ENCODE measurements at regions not wholly inside any gene's neighbourhood (a gene's known extent, or its start where the extent isn't known, plus 50 kb on each side); places are given as distances from the start of the nearest gene placed in this dataset.

GRCh38 chr18:79611040-79611681, 68.4 kb upstream of the CTDP1 start:
- DNase-seq: no peak

- DNase-seq: no peak
These were observed 67.1 kb upstream of the CTDP1 start for GRCh38 chr18:79612291-79613108.

- no peak for DNase-seq
These were observed 66.2 kb upstream of the CTDP1 start for GRCh38 chr18:79613186-79613931.

GRCh38 chr18:79614211-79614955, 65.2 kb upstream of the CTDP1 start:
- no peak for DNase-seq

GRCh38 chr18:79615091-79615490, 64.5 kb upstream of the CTDP1 start:
- no peak for DNase-seq

- no peak for DNase-seq
These were observed 64.0 kb upstream of the CTDP1 start for GRCh38 chr18:79615586-79615985.

- DNase-seq: peak; percentile 18
These were observed 62.7 kb upstream of the CTDP1 start for GRCh38 chr18:79616651-79617510.

GRCh38 chr18:79617511-79618500, 61.8 kb upstream of the CTDP1 start:
- DNase-seq: no peak

GRCh38 chr18:79620576-79621165, 58.9 kb upstream of the CTDP1 start:
- DNase-seq: no peak

GRCh38 chr18:79621501-79621900, 58.1 kb upstream of the CTDP1 start:
- DNase-seq: no peak

- no peak for DNase-seq
These were observed 57.6 kb upstream of the CTDP1 start for GRCh38 chr18:79622004-79622403.

- DNase-seq: no peak
These were observed 55.0 kb upstream of the CTDP1 start for GRCh38 chr18:79624356-79625170.

GRCh38 chr18:79625195-79625923, 54.2 kb upstream of the CTDP1 start:
- DNase-seq: no peak

GRCh38 chr18:79625924-79626561, 53.6 kb upstream of the CTDP1 start:
- no peak for DNase-seq

- no peak for DNase-seq
These were observed 52.5 kb upstream of the CTDP1 start for GRCh38 chr18:79626905-79627749.

GRCh38 chr18:79627750-79628294, 51.8 kb upstream of the CTDP1 start:
- no peak for DNase-seq

Measured in stimulated activated CD4-positive, alpha-beta T cell treated with anti-CD3 and anti-CD28 coated beads, Interleukin-15, amount 100 ng/mL, for 24 hours (primary cell).